ENCODE measurements at regions not wholly inside any gene's neighbourhood (a gene's known extent, or its start where the extent isn't known, plus 50 kb on each side); places are given as distances from the start of the nearest gene placed in this dataset.

DNA sequence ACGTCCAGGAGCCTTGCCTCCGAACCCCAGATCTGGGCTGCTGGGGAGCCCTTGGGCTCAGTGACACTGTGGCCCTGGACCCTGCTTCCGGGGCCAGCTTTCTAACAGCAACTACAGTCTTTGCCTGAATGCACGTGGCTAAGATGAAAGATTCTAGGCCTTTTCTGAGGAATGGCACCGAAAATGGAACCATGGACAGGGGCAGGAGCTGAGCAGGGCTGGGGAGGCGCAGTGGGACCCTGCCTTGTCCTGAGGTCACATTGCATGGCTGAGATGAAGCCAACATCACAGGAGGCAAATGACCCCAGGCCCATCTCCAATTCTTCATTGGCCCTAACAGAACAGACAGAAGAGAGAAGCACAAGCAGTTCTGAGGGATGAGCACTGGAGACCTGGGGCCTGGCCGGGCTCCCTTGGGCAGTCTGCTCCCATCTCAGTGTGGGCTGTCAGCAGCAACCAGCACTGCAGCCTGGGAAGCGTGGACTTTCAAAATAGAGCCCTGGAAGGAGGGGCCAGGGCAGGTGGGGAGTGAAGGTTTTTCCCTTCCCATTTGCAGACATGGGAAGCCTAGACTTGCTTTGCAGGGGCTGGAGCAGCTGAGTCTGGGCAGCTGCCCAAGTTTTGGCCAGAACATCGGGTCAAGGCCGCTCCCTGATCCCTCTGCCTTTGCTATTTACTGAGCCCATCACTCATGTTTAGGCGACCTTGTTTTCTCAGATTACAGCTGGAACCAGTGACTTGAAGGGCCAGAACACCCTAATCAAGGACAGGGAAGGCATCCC, 114.4 kb upstream of the TCERG1L start:
- no peak for DNase-seq

DNA sequence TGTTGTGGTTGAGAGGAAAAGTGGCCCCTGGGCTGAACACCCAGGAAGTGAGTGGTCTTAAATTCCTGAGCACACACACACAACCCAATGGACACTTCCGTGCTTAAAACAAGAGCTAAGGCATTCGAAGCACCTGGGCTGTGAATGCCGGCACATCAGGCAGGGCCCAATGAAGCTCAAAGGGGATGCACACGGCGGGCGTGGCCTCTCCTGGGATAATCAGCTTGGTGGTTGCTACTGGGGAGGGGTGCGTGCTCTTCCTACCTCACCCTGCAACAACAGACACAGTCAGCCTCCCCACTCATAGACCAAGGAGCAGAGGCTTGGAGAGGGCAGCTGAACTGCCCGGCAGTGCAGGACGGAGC, 115.0 kb upstream of the TCERG1L start:
- DNase-seq, result no peak

DNA sequence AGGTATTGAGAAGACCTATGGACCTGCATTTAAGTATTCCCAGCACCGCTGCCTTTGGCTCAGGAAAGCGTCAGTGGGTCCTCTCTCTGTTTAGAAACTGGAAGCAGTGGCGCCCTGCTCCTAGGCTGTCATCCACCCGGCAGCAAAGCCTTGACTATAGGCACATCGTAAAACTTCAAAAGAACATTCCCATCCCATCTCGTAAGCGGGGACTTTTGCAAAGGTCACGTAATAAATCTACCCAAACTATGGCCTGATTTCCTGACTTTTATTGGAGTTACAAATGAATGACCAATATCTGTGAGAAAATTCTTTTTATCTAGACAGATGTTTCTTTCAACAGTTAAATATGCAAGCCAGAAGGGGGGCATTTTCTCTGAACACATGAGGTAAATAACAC, 115.8 kb upstream of the TCERG1L start:
- DNase-seq, result no peak

DNA sequence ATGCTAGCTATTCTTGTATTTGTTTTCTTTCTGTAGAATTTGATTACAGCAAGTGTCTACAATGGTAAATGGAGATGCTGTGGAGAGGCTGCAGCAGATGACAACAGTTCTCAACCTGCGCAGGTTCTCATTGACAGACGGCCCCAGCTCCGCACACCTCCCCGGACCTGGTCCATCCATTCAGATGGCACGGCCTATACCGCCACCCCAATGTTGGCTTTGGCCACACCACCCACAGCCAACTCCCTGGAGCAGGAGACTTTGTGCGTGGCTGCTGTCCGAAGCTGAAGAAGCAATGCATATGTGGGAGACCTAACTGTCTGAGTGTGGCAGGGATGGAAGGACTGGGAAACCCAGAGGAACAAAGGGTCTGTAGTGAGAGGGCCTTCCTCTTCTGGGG, 116.4 kb upstream of the TCERG1L start:
- no peak for DNase-seq

DNA sequence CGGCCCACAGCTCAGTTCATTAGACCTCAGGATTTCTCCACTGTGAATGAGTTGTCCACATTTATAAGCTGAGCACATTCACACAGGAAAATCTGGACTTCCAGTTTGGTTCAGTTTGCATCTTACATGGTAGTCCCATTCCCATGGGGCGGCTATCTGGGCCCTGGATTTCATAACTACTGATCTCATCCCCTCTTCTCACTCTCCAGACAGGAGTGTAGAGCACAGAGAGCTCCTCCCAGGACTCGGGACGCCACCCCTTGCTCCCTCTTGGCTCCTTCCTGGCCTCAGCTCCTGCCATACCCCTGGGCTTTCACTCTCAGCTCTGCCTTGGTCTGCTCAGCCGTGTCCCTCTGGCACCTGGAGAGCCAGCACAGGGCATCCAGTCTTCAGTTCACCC, 117.6 kb upstream of the TCERG1L start:
- DNase-seq, result no peak

DNA sequence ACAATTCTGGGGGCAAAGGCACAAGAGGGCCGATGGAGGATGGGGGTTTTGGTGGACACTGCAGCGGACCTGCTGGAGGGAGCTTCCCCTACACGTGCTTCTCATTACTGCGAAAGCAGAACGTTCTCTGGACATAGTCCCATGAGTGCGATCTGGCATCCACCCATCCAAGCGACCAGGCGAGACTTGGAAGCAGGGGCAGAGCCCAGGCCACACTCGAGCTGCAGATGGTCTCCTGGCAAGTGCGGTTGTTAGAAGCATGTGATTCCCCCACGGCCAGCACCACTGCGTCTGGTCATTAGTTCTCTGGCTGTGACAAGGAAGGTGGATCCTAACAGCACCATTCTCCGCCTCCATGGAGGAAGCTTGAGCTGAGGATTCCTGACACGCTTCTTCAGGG, 118.4 kb upstream of the TCERG1L start:
- no peak for DNase-seq

DNA sequence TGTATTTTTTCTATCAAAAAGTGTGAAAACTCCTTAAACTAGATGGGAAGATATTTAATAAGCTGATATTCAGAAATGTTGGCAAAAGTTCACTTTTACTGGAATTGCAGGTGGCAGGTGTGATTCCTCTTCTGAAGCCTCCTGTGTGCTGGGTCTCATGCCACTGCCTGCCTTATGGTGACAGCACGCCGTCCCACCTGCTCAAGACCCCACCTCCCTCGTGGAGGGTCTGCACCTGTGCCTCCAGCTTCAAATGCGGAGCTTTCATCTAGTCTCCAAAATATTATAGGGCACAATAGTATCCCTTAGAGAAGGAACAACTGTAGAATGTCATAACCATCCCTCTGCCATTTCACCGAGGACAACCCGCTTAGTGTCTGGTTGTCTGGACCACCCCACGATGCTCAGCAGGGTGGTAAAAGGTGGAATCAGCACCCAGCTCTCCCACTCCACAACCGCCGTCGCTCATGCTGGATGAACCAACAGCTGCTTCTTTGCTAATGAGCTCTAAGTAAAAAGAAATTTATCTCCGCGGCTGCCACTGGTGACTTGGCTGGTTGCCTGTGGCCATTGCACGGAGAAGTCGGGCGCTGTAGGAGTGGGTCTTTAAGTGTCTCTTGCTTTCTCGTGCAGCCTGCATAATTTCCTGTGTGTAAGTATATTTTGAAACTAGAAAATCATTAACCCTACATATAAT, 119.3 kb upstream of the TCERG1L start:
- DNase-seq, result peak; percentile 22

DNA sequence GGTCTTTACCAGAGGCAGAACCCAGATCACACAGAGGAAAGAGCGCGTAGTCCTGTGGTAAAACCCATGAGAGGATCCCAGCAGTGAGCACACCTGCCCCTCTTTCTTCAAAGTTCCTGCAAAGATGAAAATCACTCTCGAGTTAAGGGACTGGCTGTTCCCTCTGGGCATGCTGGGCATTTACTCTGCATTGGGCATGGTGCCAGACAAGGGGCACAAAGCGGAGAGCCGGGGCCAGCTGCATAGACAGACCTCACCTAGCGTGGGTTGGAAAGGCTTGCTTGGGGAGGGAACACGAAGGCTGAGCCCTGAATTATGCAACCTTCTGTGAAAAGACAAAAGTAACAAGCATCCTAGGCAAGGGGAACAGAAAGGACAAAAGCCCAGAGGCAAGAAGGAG, 120.0 kb upstream of the TCERG1L start:
- DNase-seq, result peak; percentile 81

DNA sequence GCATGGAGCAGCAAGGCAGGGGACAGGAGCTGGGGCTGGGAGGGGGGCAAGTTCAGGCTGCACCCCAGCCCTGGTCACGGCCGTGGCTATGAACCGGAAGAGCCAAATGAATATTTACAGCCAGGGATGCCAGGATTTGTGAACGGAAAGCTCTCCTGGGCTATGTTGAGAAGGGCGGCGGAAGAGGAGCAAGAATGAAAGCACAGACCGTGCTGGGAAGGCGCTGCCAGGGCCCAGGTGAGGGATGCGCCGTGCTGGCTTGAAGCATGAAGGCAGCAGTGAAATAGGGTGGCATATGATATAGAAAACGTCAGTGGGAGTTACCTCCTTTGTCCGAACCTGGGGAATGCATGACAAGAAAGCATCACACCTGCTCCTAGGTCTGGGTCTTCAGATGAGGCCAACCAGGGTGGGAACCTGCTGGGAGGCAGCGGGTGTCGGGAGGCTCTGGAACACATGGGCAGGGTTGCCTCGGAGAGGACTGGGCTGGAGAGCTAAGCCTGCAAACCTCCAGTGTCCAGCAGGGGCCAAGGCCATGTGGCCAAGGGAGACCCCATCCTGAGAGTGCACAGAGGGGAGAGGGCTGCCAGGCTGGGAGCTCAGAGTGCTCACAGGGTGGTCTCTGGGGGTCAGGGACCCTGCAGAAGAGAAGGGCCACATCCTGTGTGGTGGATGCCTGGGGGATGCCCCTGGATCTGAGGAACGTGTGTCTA, 120.6 kb upstream of the TCERG1L start:
- DNase-seq, result no peak

DNA sequence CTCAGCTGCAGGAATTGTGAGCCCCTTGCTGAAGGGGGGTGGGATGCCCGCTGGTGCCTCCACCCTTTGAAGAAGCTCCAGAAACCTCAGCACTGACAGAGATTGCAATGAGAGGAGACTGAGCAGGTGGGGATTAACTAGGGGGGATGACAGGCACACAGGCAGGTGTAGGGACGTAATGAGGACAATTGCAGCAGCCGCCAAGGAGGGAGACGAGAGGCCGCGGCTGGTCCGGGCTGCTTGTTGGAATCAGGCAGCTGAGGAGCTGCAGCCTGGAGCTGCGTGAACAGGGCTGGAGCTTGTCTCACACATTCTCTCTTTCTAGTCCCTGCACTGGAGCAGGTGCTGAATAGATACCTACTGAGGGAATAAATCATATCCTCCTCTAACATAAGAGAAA, 122.0 kb upstream of the TCERG1L start:
- no peak for DNase-seq

DNA sequence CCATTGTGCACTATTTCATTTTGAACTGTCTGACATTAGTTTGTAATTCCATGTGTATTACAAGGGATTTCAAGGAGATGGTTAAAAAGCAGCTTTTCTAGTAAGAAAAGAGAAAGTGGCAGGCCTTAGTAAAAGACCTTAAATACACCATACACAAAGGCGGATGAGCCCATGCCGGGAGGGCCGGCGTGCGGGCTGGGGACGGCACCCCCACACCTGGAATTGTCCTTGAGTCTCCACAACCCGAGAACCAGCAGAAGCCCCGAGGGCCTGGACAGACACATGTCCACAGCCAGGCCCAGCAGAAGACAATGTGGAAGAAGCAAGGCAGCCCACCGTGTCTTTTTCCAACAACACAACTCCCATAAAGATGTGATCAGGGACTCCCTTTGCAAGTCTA, 123.7 kb upstream of the TCERG1L start:
- no peak for DNase-seq

DNA sequence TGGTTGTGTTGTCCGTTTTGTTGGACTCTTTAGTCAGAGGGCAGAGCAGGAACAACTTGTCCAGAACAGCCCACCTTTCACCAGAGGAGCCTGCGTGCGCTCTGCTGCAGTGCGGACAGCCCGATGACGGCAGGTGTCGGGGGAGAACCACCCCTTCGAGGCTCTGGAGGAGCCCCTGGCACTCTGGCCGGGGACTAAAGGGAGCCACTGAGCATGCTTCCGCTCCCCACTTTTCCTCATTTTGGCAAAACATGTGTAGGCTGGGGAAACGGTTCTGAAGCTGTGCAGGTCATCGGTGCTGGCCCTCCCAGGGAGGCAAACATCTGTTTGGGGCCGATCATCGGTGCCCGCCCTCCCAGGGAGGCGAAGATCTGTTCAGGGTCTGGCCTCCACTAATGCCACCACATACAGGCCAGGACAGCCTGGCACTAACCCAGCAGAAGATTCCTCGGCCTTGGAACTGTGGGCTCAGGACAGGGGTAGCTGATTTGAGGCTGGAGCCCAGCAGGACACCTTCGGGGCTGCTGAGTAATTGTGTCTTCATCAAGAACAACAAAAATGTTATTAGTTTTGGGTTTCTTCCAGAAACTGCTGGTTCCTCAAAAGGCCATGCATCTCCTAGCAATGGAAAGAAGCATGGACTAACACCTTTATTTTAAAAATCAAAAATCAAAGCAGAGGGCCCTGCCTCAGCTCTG, 124.4 kb upstream of the TCERG1L start:
- DNase-seq, result no peak

DNA sequence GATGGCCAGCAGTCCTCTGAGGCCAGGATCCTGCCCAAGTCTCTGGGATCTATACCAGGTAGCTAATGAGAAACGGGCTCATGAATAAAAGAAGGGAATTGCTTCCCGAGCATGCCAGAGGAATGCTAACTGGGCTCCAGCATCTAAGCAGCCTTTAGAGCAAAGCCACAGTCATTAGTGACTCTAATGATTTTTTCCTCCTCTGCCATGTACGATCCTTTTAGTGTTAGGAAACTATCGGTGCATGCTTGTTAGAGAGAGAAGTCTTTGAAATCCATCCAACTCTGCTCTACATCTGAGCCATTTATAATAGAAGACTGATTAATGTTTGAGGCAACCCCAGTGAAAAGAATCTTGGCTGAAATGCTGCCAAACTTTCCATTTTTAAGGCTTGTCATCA, 124.9 kb upstream of the TCERG1L start:
- DNase-seq, result no peak

DNA sequence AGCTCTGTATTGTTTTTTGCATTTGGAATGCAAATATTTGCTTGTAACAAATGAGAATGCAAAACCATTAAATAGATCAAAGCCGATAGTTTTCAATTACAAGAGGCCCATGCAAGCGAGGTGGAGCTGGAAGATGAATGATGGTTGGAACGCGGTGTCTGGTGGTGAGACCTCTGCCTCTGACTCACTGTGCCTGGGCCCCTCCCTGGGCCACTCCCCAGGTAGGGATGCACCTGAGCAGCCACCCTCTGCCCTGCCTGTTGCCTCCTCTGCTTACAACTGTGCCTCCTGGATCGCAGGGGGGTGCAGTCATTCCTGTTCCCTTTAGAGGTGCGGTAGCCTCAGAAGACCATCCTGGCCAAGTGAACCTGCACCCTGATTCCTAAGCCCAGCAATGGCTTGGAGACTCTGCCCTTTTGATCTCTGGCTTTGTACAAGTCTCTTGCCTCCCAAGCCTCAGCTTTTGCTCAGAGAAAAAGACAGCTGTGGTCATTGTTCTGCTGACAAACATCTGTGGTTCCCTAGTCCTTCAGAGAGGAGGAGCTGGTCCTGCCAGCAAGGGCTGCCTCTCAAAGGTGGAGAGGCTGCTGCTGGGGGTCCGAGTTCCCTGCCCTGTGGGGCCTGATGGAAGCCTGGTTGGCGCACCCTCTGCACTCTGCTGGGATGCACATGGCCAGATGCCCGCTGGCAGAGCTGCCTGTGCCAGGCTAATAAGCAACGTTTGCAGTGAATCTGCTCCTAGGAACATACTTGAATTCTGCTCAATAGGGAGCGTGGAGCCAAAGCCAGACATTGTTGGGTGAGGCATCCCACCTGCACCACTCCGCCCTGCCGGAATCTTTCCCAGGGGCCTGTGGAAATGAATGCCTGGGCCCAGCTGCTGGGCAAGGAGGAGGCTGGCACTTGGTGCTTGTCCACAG, 126.3 kb upstream of the TCERG1L start:
- DNase-seq, result no peak

DNA sequence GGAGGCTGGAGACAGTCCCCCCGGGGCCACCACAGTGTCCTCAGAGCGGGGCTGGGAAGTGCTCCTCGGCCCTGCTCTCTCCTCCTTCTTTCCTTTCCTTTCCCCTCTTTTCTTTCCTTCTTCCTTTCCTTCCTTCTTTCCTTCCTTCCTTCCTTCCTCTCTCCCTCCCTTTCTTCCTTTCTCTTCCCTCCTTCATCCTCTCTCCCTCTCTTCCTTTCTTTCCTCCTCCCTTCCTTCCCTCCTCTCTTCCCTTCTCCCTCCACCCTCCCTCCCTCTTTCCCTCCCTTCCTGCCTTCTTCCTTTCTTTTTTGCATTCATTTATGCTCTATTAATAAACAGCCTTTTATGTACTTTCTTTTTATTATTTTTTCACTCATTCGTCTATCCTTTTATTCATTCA, 127.1 kb upstream of the TCERG1L start:
- no peak for DNase-seq

DNA sequence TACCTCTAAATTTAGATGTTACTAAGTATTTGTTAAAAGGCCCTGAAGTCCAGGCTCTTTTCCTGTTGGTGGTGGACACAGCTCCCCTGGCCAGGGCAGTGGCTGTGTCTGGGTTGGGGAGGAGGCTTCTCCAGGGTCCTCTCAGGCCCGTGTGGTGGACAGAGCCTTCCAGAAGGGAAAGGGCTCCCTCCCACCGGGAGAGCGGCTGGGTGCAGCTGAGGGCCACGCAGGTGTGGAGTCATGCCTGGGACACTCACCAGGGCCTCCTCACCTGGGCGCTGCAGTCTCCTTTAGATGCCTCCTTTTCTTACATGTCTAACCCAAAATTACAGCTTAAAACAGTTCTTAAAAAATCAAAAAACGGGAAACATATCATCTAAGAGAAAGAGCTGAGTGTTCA, 128.2 kb upstream of the TCERG1L start:
- DNase-seq, result no peak

DNA sequence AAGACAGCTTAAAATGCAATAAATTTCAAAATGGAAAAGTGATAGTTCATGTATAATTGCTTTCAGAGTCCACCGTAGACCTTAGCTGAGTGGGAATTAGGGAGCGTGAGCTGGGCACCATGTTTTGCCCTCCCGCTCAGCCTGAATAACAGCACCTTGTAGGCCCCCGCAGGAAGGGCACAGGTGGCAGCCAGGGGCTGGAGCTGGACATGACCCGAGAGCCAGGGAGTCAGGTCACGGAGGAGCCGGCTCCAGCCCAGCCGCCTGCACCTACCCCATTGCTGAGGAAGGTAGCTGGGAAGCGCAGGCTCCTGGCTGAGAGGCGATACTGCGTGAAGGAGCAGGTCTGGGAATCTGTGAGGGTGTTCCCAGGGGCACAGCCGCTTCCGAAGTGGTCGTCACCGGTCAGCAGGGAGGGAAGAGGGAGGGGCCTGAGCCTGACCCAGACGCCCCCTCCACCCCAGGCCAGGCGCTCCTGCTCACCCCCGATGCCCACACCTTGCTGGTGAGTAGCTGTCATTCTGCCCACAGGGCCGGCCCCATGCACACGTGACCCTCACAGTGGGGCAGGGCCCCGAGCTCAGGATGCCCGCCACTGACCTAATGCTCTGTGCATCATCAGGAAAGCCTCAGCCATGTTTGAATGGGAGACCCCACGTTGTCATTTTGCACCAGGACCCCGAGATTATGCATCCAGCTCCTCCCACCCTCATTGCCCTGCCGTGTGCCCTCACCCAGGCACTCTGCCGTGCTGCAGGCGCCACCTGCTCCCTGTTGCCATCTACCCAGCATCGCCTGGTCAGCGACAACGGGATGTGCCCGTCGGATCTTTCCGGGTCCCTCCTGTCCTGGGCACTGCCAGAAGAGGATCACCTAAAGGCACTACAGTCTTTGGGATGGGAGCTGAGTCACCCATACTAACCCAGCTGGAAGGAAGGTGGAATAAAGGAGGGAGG, 129.2 kb upstream of the TCERG1L start:
- no peak for DNase-seq

DNA sequence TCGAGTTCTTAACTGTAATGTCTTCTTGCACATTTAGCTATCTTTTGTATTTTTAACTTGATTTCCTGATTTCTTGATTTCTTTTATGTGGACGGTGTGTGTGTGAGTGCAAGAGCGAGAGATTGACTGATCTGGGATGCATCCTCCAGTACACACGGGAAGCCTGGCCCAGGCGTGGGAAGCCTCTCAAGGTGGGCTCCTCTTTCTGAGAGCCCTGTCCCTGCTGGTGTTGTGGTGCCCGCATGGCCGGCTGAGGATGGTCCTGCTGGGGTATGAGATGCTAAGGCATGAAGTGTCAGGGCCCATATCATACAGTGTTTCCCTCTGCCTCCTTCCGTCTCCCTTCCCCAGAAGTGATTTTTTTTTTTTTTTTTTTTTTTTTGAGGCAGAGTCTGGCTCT, 130.8 kb upstream of the TCERG1L start:
- DNase-seq, result no peak

DNA sequence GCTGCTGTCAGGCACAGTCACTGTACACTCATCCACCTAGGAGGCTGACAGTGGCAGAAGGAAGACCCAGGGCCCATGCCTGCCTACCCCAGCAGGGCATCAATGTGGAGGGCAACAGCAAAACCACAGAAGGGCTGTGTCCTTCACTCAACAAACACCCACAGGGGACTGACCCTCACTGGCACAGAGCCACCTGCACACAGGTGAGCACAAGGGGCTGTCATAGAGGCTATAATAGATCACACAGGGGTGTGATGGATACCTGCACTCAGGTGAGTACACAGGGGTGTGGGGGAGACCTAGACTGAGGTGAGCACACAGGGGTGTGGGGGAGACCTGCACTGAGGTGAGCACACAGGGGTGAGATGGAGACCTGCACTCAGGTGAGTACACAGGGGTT, 132.8 kb upstream of the TCERG1L start:
- no peak for DNase-seq

DNA sequence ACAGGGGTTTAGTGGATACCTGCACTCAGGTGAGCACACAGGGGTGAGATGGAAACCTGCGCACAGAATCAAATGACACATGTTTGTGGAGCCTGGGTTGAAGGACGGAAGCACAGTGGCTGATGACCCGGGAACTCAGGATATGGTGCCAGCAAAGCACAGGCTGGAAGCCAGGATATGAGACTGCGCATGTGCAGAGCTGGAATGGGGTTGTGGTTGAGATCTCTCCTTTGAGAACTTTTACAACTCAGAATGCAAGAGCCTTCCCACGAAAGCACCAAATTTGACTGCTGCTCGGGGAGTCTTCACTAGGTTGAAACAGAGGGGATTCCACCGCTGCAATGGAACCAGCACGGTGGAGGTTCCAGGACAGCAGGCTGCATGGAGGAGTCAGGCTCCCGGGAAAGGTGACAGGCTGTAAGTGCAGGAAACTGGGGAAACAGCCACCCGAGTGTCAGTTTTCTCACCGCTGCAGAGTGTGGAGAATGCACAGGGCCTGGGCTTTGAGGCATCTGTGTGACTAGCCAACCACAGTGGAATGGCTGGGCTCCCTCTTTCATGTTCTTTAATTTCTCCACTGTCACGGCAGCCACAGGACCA, 133.4 kb upstream of the TCERG1L start:
- no peak for DNase-seq

DNA sequence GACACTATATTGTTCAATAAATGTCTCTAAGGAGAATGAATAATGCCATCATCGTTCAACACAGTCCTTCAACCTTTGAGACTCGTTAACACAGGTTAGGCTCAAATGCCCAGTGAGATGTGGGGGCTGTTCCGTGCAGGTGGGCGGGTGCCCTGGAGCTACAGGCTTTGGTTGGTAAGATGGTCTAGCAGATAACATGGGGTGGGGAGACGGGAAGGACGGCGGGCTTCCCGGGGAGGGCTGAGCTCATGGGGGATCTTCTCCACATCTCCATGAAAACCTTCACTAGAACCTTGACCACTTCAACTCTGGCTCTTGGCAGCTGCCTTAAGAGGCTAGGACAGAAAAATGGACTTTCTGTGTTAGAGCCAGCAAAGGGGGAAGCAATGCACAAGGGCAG, 134.1 kb upstream of the TCERG1L start:
- DNase-seq, result no peak

Measured in NCI-H345 (cell line).